Activated CD8-positive, alpha-beta memory T cell treated with anti-CD3 and anti-CD28 coated beads for 1 hour (primary cell): ENCODE measurements at regions not wholly inside any gene's neighbourhood (a gene's known extent, or its start where the extent isn't known, plus 50 kb on each side); places are given as distances from the start of the nearest gene placed in this dataset.
A peak's percentile ranks its signal among the peaks of the same experiment; 100 is the strongest.
"Not testable (repeated sequence)": the region's sequence is repeated elsewhere in the genome, so short reads cannot be mapped to it uniquely, and the experiment has no call there.

Source experiments
- DNase-seq, 2 donors: peaks; one replicate each; pipeline ENCODE4 v3.0.0-alpha.2; 2020; ENCODE audit warnings: low read depth in 1 of 2; ENCODE audit errors: extremely low read depth in 1 of 2

GRCh38 chr16:29120680-29121079 lies 135.8 kb downstream of the LAT start:
- not testable (repeated sequence) for DNase-seq

- peak in 1 of 2 donors; percentile 19 for DNase-seq
Measured at GRCh38 chr16:29118301-29118957, 133.6 kb downstream of the LAT start.

GRCh38 chr16:29117631-29118030 lies 132.8 kb downstream of the LAT start:
- no peak for DNase-seq

- no peak for DNase-seq
Measured at GRCh38 chr16:29116980-29117379, 132.1 kb downstream of the LAT start.

GRCh38 chr16:29116207-29116606 lies 131.4 kb downstream of the LAT start:
- not testable (repeated sequence) for DNase-seq

- not testable (repeated sequence) for DNase-seq
Measured at GRCh38 chr16:29115802-29116141, 130.9 kb downstream of the LAT start.

GRCh38 chr16:29114989-29115801 lies 130.3 kb downstream of the LAT start:
- DNase-seq = not testable (repeated sequence)

- DNase-seq = no peak
Measured at GRCh38 chr16:29114574-29114973, 129.7 kb downstream of the LAT start.

GRCh38 chr16:29113446-29113845 lies 128.6 kb downstream of the LAT start:
- DNase-seq = not testable (repeated sequence)

GRCh38 chr16:29112755-29113347 lies 128.0 kb downstream of the LAT start:
- no peak for DNase-seq

- DNase-seq = not testable (repeated sequence)
Measured at GRCh38 chr16:29111901-29112680, 127.2 kb downstream of the LAT start.

- no peak for DNase-seq
Measured at GRCh38 chr16:29111421-29111820, 126.6 kb downstream of the LAT start.

GRCh38 chr16:29108625-29109169 lies 123.8 kb downstream of the LAT start:
- DNase-seq = not testable (repeated sequence)

- no peak for DNase-seq
Measured at GRCh38 chr16:29107299-29107698, 122.4 kb downstream of the LAT start.

GRCh38 chr16:29106259-29106908 lies 121.5 kb downstream of the LAT start:
- not testable (repeated sequence) for DNase-seq

- not testable (repeated sequence) for DNase-seq
Measured at GRCh38 chr16:29104600-29104999, 119.7 kb downstream of the LAT start.

GRCh38 chr16:29097965-29098364 lies 113.1 kb downstream of the LAT start:
- not testable (repeated sequence) for DNase-seq

- not testable (repeated sequence) for DNase-seq
Measured at GRCh38 chr16:29094729-29095624, 110.1 kb downstream of the LAT start.

- DNase-seq = not testable (repeated sequence)
Measured at GRCh38 chr16:29094325-29094724, 109.5 kb downstream of the LAT start.
